ENCODE measurements at regions not wholly inside any gene's neighbourhood (a gene's known extent, or its start where the extent isn't known, plus 50 kb on each side); places are given as distances from the start of the nearest gene placed in this dataset.

- DNase-seq (ENCODE audit: low read depth), result no peak
Observed at GRCh38 chr15:77709135-77709886, 76.6 kb upstream of the LINGO1 start.

- DNase-seq (ENCODE audit: low read depth), result no peak
Observed at GRCh38 chr15:77706482-77707244, 74.0 kb upstream of the LINGO1 start.

- DNase-seq (ENCODE audit: low read depth), result no peak
Observed at GRCh38 chr15:77702211-77702957, 69.7 kb upstream of the LINGO1 start.

DNA sequence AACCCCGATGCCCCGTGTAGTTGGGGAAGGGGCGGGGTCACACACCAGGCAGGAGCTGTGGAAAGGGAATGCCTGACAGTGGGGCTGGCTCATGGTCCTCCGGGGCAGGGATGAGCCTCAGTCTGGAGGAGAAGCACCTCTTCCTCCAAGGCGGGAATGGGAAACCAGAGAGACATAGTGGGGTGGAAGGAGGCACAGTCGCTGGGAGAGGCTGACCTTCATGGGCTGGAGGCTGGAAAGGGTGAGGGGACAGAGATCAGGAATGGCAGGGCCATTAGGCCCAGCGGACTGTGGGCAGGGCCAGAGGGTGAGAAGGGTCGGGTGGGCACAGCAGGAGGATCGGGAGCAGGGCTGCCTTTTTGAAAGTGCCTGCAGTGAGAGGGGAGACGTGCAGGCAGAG is 65.8 kb upstream of the LINGO1 start:
- no peak for DNase-seq (ENCODE audit: low read depth)

- no peak for DNase-seq (ENCODE audit: low read depth)
Observed at GRCh38 chr15:77697893-77698292, 65.2 kb upstream of the LINGO1 start.

- no peak for DNase-seq (ENCODE audit: low read depth)
Observed at GRCh38 chr15:77696871-77697270, 64.2 kb upstream of the LINGO1 start.

DNA sequence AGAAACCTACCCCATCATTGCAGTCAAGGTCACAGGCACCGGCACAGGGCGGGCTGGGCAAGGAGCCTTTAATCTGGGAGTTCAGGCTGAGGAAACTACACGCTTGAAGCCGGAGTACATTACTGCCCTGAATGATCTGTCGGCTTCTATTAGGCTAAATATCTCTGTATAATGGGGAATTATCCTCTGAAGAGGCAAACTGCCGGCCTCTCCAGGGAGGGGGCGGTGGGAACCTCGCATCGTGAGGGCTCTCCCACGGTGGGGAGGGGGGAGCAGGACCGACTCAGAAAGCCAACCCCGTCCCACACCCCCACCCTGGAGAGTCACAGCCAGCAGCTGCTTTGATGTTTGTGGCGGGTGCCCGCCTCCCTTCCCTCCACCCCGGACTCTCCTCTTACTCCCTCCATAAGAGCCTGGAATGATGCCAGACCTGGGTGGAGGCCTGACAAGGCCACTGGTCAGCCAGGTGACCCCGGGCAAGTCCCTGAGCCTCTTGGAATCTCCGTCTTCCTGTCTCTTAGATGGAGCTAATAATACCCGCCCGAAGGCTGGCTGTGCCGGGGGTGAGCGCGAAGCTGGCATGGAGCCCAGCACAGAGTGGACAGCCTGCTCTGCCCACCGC is 63.4 kb upstream of the LINGO1 start:
- no peak for DNase-seq (ENCODE audit: low read depth)

GRCh38 chr15:77695548-77695947 is 62.8 kb upstream of the LINGO1 start:
- DNase-seq (ENCODE audit: low read depth), result no peak

DNA sequence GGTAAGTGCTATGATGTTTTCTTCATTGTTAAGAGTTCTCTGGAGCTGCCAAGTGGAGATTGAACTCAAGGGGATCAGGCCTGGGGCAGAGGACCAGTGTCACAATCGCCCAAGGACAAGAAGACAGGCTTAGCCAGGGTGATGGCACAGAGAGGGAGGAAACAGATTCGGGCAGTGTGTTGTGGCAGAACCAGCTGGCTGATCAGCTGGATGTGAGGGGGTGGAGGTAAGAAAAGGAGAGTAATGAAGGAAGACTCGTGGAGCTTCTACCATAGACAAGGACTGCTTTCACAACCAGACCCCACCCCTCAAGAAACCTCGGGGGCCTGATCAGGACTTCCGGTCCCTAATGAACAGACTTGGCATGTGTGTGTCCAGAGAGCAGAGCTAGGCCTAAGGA is 60.9 kb upstream of the LINGO1 start:
- DNase-seq (ENCODE audit: low read depth), result no peak

- DNase-seq (ENCODE audit: low read depth), result no peak
Observed at GRCh38 chr15:77692614-77693013, 59.9 kb upstream of the LINGO1 start.

GRCh38 chr15:77691607-77692006 is 58.9 kb upstream of the LINGO1 start:
- no peak for DNase-seq (ENCODE audit: low read depth)

DNA sequence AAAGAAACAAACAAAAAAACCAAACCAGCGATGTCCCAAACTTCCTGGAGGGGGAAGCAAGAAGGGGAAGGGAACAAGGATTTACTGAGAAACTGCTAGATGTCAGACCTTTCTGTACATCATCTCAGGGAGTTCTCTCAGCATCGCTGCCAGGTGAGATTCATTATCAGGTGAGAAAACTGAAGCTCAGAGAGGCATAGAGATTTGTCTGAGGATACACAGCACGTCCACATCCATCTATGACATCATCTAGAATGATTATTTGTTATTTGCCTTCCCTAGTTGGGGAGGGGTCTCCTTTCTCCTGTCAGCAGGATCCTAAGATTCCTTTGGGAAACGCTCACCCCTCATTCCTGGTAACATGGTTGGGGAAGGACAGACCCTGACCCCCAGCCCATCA is 57.1 kb upstream of the LINGO1 start:
- no peak for DNase-seq (ENCODE audit: low read depth)

DNA sequence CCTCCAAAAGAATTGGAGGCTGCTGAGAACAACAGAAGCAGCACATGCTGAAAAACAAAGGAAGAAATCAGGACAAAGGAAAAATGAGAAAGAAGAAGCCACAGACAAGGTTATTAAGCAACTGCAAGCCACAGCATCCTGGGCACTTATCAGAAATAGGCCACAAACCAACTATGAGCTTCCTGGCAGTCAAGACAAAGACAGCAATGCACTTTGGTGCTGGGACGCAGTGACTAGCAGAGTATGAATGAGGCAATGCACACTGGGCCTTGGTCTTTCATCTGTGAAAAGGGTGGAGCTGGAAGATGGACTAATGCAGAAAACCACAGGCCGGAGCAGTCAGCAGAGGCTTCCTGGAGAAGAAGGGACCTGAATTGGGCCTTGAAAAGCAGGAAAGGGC is 56.0 kb upstream of the LINGO1 start:
- DNase-seq (ENCODE audit: low read depth), result no peak

- no peak for DNase-seq (ENCODE audit: low read depth)
Observed at GRCh38 chr15:77688266-77688665, 55.6 kb upstream of the LINGO1 start.

DNA sequence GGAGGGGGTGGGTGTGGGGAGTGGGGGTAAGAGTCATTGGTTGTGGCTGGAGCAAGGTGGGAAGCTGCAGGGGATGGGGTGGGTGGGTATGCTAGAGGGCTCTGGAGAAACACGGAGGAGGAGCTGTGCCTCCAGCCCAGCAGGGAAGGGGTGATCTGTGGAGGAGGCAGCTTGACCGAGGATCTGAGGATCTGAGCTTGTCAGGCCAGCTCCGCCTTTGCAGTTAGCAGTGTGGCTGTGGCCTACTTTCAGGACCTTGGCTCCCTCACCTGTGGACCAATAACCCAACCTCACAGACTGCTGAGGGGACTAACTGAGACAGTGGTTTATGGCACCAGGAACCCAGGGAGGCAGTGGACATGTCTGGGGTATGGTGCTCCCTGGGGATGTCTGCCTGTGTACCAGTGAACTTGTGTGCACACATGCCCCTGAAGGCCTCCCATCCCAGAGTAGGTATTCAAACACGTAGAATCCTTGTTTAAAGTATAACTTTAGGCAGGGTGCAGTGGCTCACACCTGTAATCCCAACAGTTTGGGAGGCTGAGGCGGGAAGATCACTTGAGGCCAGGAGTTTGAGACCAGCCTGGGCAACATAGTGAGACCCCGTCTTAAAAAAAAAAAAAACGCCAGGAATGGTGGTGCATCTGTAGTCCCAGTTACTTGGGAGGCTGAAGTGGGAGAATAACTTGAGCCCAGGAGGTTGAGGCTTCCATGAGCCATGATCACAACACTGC is 52.5 kb upstream of the LINGO1 start:
- DNase-seq (ENCODE audit: low read depth), result no peak

DNA sequence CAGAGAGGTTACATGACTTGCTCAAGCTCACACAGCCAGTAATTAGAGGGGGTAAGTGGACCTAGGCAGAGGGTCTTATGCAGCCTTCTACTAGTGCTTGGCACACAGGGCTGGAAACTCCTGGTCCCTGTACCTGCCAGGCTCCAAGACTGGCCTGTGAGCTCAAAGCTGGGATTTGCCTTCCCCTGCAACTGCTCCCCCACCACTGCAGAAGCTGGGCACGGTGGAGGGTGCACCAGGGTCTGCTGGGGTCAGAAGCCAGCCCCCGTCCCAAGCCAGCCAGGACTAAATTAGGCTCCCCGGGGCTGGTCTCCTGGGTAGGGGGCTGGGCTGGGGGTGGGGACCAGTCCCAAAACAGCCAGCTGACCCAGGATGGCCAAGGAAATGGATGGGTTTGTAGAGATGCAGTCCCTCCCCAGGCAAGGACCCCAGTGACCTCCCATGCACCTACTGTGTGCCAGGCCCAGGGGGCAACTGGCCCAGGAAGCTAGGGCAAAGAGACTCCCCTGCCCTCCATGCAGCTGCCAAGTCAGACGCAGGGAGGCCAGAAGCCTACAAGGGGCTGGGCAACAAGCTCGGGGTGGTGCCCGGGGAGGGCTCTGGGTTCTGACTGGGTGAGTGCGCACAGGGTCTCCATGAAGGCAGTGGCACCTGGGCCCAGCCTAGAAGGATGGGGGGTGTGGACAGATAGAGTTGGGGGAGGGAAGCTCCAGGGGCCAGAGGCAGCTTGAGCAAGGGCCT is 51.8 kb upstream of the LINGO1 start:
- no peak for DNase-seq (ENCODE audit: low read depth)

DNA sequence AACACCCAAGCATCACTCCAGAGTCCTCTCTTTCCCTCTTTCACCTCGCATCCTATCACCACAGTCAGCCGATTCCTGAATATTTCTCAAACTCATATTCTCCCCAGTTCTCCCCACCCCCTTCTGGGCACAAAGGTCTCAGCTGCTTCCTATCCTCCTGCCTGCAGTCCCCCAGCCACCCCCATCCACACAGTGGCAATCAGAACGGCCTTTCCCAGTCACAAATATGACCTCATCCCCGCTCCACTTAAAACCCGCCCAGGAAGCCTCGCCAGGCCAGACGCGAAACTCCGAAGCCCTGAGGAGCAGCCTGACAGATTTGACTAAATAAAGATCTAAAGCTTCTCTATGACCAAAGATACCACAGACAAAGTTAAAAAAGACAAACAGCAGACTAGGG is 49.9 kb upstream of the LINGO1 start:
- DNase-seq (ENCODE audit: low read depth), result no peak

Measured in T-helper 22 cell (primary cell).